H9 (cell line): ENCODE measurements at regions not wholly inside any gene's neighbourhood (a gene's known extent, or its start where the extent isn't known, plus 50 kb on each side); places are given as distances from the start of the nearest gene placed in this dataset.

ENCODE experiments used
- DNase-seq: peaks from one replicate; pipeline ENCODE4 v3.0.0-alpha.2; 2017
- H2AFZ ChIP-seq: one replicate; pipeline ENCODE4 v1.6.1; 2013; ENCODE audit warnings: mild to moderate bottlenecking, low read length, control low read depth, moderate library complexity
- H2AK5ac ChIP-seq: 2 replicates; pipeline ENCODE4 v1.6.1; 2013; ENCODE audit warnings: low read length, control low read depth, mixed read lengths; ENCODE audit not compliant: insufficient read length
- H2BK120ac ChIP-seq: one replicate; pipeline ENCODE4 v1.6.1; 2013; ENCODE audit warnings: low read depth, mild to moderate bottlenecking, low read length, control low read depth, inconsistent platforms; ENCODE audit not compliant: poor library complexity, severe bottlenecking
- H2BK12ac ChIP-seq: 2 replicates; pipeline ENCODE4 v1.6.1; 2013; ENCODE audit warnings: low read length, control low read depth, mixed read lengths, low read depth; ENCODE audit not compliant: insufficient read length
- H2BK15ac ChIP-seq: 2 replicates; pipeline ENCODE4 v1.6.1; 2013; ENCODE audit warnings: low read depth, low read length, control low read depth
- H2BK20ac ChIP-seq: one replicate; pipeline ENCODE4 v1.6.1; 2013; ENCODE audit warnings: low read depth, mild to moderate bottlenecking, low read length, control low read depth, inconsistent platforms; ENCODE audit not compliant: poor library complexity, severe bottlenecking
- H2BK5ac ChIP-seq: 2 replicates; pipeline ENCODE4 v1.6.1; 2013; ENCODE audit warnings: low read length, control low read depth, mixed read lengths; ENCODE audit not compliant: insufficient read length
- H3K14ac ChIP-seq: 2 replicates; pipeline ENCODE4 v1.6.1; 2013; ENCODE audit warnings: low read length, control low read depth; ENCODE audit not compliant: insufficient read depth
- H3K18ac ChIP-seq: 2 replicates; pipeline ENCODE4 v1.6.1; 2013; ENCODE audit warnings: low read depth, mild to moderate bottlenecking, mixed read lengths, low read length, control low read depth; ENCODE audit not compliant: insufficient read length
- H3K23ac ChIP-seq: 2 replicates; pipeline ENCODE4 v1.6.1; 2013; ENCODE audit warnings: low read length, control low read depth, mixed read lengths, low read depth; ENCODE audit not compliant: insufficient read length
- H3K23me2 ChIP-seq: 2 replicates; pipeline ENCODE4 v1.6.1; 2013; ENCODE audit warnings: low read depth, mild to moderate bottlenecking, mixed read lengths, low read length, control low read depth; ENCODE audit not compliant: insufficient read length, poor library complexity, severe bottlenecking
- H3K27ac ChIP-seq: 2 replicates; pipeline ENCODE4 v1.5.1; 2013; ENCODE audit warnings: low read length, control low read depth, mixed read lengths, low read depth; ENCODE audit not compliant: insufficient read length
- H3K27me3 ChIP-seq: 2 replicates; pipeline ENCODE4 v1.6.1; 2013; ENCODE audit warnings: low read length, control low read depth, inconsistent platforms; ENCODE audit not compliant: insufficient read depth
- H3K4ac ChIP-seq: 2 replicates; pipeline ENCODE4 v1.6.1; 2013; ENCODE audit warnings: low read depth, mild to moderate bottlenecking, control low read depth, inconsistent platforms, low read length, moderate library complexity
- H3K4me1 ChIP-seq: 2 replicates; pipeline ENCODE4 v1.6.1; 2013; ENCODE audit warnings: low read length, control low read depth, inconsistent platforms; ENCODE audit not compliant: insufficient read depth
- H3K4me2 ChIP-seq: 2 replicates; pipeline ENCODE4 v1.6.1; 2013; ENCODE audit warnings: low read length, control low read depth, mixed read lengths; ENCODE audit not compliant: insufficient read length, insufficient read depth
- H3K56ac ChIP-seq: 2 replicates; pipeline ENCODE4 v1.6.1; 2013; ENCODE audit warnings: low read depth, mild to moderate bottlenecking, mixed read lengths, low read length, control low read depth; ENCODE audit not compliant: insufficient read length
- H3K79me1 ChIP-seq: 2 replicates; pipeline ENCODE4 v1.6.1; 2013; ENCODE audit warnings: low read depth, mild to moderate bottlenecking, moderate library complexity, low read length, control low read depth, inconsistent platforms; ENCODE audit not compliant: insufficient read depth, poor library complexity, severe bottlenecking
- H3K79me2 ChIP-seq: 2 replicates; pipeline ENCODE4 v1.6.1; 2013; ENCODE audit warnings: low read length, control low read depth, inconsistent platforms; ENCODE audit not compliant: insufficient read depth
- H3K9ac ChIP-seq: 2 replicates; pipeline ENCODE4 v1.6.1; 2013; ENCODE audit warnings: low read length, control low read depth, mixed read lengths; ENCODE audit not compliant: insufficient read length; ENCODE audit errors: extremely low read depth
- H3K9me3 ChIP-seq: one replicate; pipeline ENCODE4 v1.6.1; 2013; ENCODE audit warnings: low read depth, low read length, inconsistent platforms; ENCODE audit not compliant: control insufficient read depth
- H3T11ph ChIP-seq: one replicate; pipeline ENCODE4 v1.6.1; 2013; ENCODE audit warnings: mild to moderate bottlenecking, low read length, control low read depth, inconsistent platforms
- H4K20me1 ChIP-seq: one replicate; pipeline ENCODE4 v1.6.1; 2013; ENCODE audit not compliant: control insufficient read depth, insufficient read length, insufficient read depth
- H4K5ac ChIP-seq: 2 replicates; pipeline ENCODE4 v1.6.1; 2013; ENCODE audit warnings: low read depth, mild to moderate bottlenecking, mixed read lengths, low read length, control low read depth; ENCODE audit not compliant: insufficient read length
- H4K8ac ChIP-seq: replicated peaks from 2 replicates; pipeline ENCODE4 v1.6.1; 2013; ENCODE audit warnings: low read length, control low read depth, mixed read lengths, low read depth; ENCODE audit not compliant: insufficient read length
- H4K91ac ChIP-seq: 2 replicates; pipeline ENCODE4 v1.6.1; 2013; ENCODE audit warnings: low read depth, mild to moderate bottlenecking, moderate library complexity, mixed read lengths, low read length, control low read depth; ENCODE audit not compliant: insufficient read length
- H3K27ac Mint-ChIP-seq, 3 experiments: 2 replicates in 2 of 3; 3 replicates in 1 of 3; pipeline ENCODE4 v1.8.0; 2020 to 2021; ENCODE audit warnings: mixed read lengths in 3 of 3, mild to moderate bottlenecking in 1 of 3, moderate library complexity in 1 of 3
- H3K27me3 Mint-ChIP-seq: 2 replicates; pipeline ENCODE4 v1.8.0; 2021; ENCODE audit warnings: low read depth, mild to moderate bottlenecking, moderate library complexity, mixed read lengths
- H3K36me3 Mint-ChIP-seq, 3 experiments: 2 replicates in 2 of 3; 3 replicates in 1 of 3; pipeline ENCODE4 v1.8.0; 2020 to 2021; ENCODE audit warnings: low read depth in 3 of 3, mixed read lengths in 3 of 3; ENCODE audit not compliant: insufficient read depth in 1 of 3
- H3K4me1 Mint-ChIP-seq, 2 experiments: 2 replicates each; pipeline ENCODE4 v1.8.0; 2020; ENCODE audit warnings: mixed read lengths in 2 of 2
- H3K4me3 Mint-ChIP-seq, 2 experiments: 2 replicates in 1 of 2; 3 replicates in 1 of 2; pipeline ENCODE4 v1.8.0; 2020 to 2021; ENCODE audit warnings: mild to moderate bottlenecking in 2 of 2, mixed read lengths in 2 of 2, moderate library complexity in 1 of 2
- H3K9me3 Mint-ChIP-seq, 2 experiments: 2 replicates in 1 of 2; 3 replicates in 1 of 2; pipeline ENCODE4 v1.8.0; 2020; ENCODE audit warnings: mild to moderate bottlenecking in 2 of 2, mixed read lengths in 2 of 2, moderate library complexity in 1 of 2
- CTCF ChIP-seq: fragments of 200-600 bp; sonication (generic); conservative IDR thresholded peaks from 3 replicates; pipeline ENCODE4 v1.8.0; 2021; ENCODE audit warnings: antibody characterized with exemption, mild to moderate bottlenecking
- WGBS: extraction: QIAGEN DNeasy Blood & Tissue Kit; methylation state at CpG from one replicate; pipeline ENCODE4 v1.1.7; 2013; ENCODE audit warnings: missing lambda C conversion rate, low lambda C conversion rate, mixed read lengths; ENCODE audit not compliant: insufficient read length; ENCODE audit errors: extremely low coverage; 5-methylcytosine and 5-hydroxymethylcytosine counted together

DNA sequence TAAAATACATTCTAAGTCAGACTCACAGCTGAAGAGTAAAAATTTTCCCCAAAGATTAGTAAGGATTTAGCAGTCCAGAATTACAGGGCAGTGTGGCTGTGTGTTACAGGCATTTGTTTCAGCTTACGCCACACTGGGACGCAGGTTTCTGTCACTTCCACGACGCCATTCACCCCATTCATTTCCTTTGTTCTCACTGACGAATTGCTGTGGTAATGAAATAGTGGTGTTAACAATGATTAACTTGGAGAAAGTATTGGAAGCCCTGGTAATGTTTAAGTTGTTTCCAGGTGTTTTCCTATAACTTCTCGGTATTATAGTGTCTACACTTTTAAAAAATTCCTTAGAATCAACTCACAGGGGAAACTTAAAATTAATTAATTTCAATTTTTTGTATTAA, 370.9 kb downstream of the SH2D4B start:
- H2BK5ac ChIP-seq: no peak overlapping the region
- H3T11ph ChIP-seq: no peak overlapping the region
- H3K4me1 ChIP-seq: no peaks in the 10 kb centered on the region
- H4K91ac ChIP-seq: no peak overlapping the region
- no peak overlapping the region for H4K5ac ChIP-seq
- H3K14ac ChIP-seq: no peak overlapping the region
- Mint-ChIP-seq H3K27me3 (no peaks in the 10 kb centered on the region; the same call in none of the 2 replicates), H3K4me1 (peaks cover 0 to 6% of the 10 kb centered on the region in 2 experiments), H3K9me3 (no peaks in the 10 kb centered on the region; a peak in 2 of 5 replicates), H3K36me3 (no peaks in the 10 kb centered on the region), H3K4me3 (no peak overlapping the region), H3K27ac (no peak overlapping the region)
- no peak for DNase-seq
- H2BK12ac ChIP-seq: no peak overlapping the region
- no CpG with 5 or more reads among the region's 6 CpGs for WGBS
- no peak for TF ChIP-seq CTCF
- H3K9ac ChIP-seq: no peak overlapping the region
- no peaks in the 10 kb centered on the region for H4K20me1 ChIP-seq
- no peak overlapping the region for H3K18ac ChIP-seq
- H2AK5ac ChIP-seq: no peak overlapping the region
- no peak overlapping the region for H2BK20ac ChIP-seq
- no peak overlapping the region for H3K27ac ChIP-seq
- H3K23ac ChIP-seq: no peak overlapping the region
- H3K4me2 ChIP-seq: no peak overlapping the region
- H3K79me1 ChIP-seq: no peaks in the 10 kb centered on the region
- H2BK15ac ChIP-seq: no peak overlapping the region
- H2BK120ac ChIP-seq: no peak overlapping the region
- H3K9me3 ChIP-seq: no peaks in the 10 kb centered on the region
- 0 out of 2 replicates have a peak, but pooled peaks cover 2% of the 10 kb centered on the region for H3K27me3 ChIP-seq
- H3K23me2 ChIP-seq: no peaks in the 10 kb centered on the region
- H3K4ac ChIP-seq: no peak overlapping the region
- H4K8ac ChIP-seq: no peak overlapping the region
- H3K56ac ChIP-seq: no peak overlapping the region
- no peaks in the 10 kb centered on the region for H3K79me2 ChIP-seq
- H2AFZ ChIP-seq: no peak overlapping the region
